Activated CD4-positive, alpha-beta T cell treated with anti-CD3 and anti-CD28 coated beads, Interleukin-2, Interleukin-6, amounts not matched to agents 100 ng/mL and 50 ng/mL, durations not matched to agents 16 hours and 8 hours (primary cell): ENCODE measurements at regions not wholly inside any gene's neighbourhood (a gene's known extent, or its start where the extent isn't known, plus 50 kb on each side); places are given as distances from the start of the nearest gene placed in this dataset.
"Not testable (repeated sequence)": the region's sequence is repeated elsewhere in the genome, so short reads cannot be mapped to it uniquely, and the experiment has no call there.

ENCODE experiments used
- DNase-seq: peaks from one replicate; pipeline ENCODE4 v3.0.0-alpha.2; 2020

- no peak for DNase-seq
These were observed 1453.8 kb upstream of the EYS start for GRCh38 chr6:67160820-67161219.

DNA sequence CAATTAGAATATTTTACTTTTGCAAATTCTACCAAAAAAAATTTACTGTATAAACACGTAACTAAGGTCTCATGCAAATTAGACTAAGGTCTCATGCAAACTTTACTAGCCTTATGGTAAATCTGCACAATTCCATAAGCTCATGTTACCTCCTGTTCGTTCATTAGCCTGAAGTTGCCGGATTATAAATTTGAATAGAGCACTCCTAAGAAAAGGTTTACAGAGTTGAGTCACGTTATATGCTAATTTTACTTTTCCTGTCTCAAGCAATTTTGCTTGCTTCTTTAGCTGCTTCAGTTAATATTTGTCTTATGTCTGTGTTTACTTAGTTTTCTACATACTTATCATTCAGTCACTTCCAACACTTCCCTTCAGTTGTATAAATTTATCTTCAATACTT lies 1434.0 kb upstream of the EYS start:
- DNase-seq, result no peak

DNA sequence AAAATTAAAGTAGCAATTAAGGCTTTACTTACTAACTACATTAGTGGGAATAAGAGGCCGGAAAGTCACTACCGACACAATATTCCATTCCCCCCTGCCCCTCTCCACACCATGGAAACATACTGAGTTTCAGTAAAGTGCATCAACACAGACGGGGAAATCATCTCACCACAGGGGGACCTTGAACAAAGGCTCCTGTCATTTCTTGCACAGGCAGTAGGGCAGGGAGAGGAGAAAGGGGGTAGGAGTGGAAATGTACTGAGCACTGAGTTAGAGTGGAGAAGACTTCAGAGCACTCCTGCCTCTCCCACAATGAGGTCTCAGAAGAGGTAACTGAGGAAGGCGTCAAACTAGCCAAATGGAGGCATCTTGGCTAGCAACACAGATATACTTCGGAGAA lies 1426.9 kb upstream of the EYS start:
- DNase-seq, result no peak

GRCh38 chr6:67131827-67132226 lies 1424.8 kb upstream of the EYS start:
- no peak for DNase-seq

DNA sequence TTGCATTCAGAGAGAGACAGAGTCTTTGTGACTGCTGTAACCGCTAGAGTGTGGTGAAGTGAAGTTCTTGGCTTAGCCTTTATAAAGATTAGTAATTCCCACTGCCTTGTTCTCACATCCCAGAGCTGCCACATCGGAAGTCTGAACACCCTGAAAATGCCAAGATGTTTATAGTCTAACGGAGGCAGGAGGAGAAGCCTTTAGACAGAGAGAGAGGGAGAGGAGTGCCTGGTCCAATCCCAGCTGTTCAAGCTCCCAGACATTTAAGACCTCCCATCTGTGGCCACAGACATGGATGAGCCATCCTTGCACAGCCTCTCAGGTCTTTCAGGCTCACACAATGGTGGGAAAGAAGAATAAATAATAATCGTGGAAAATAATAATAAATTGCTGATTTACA lies 1422.8 kb upstream of the EYS start:
- DNase-seq, result no peak

GRCh38 chr6:67127041-67127440 lies 1420.0 kb upstream of the EYS start:
- DNase-seq, result no peak

DNA sequence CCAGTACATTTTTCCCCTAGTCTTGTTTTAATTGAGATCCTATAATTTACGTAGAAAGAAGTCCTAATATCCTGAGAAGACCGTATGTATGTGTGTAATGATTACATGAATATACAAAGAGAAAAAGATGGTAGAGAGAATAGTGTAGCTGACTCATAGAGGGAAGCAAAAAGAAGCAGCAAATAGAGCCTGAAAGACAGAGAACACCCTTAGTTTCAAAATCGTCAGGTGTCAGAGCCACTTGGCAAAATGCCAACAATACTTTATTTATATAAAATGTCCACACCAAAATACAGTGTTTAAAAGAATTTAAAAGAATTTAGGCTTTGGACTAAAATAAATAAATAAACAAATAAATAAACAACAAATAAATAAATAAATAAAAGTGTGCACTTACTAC lies 1414.1 kb upstream of the EYS start:
- no peak for DNase-seq

- DNase-seq, result no peak
These were observed 1405.1 kb upstream of the EYS start for GRCh38 chr6:67112120-67112519.

DNA sequence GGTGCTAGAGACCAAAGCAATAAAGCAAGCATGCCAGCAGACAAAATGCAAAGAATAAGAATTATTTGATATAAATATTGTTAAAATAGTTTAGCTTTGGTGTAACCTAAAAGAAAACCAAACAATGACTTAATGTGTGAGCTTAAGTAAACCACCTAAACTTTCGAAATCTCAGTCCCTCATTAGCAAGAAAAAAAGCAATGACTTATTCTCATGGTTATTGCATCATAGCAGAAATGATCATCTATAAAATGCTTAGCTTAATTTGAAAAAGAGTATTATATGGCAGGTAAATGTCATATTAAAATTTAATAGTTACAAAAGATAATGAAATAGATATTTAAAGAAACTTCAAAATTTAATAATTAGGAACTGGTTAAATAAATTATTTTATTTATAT lies 1395.7 kb upstream of the EYS start:
- no peak for DNase-seq

DNA sequence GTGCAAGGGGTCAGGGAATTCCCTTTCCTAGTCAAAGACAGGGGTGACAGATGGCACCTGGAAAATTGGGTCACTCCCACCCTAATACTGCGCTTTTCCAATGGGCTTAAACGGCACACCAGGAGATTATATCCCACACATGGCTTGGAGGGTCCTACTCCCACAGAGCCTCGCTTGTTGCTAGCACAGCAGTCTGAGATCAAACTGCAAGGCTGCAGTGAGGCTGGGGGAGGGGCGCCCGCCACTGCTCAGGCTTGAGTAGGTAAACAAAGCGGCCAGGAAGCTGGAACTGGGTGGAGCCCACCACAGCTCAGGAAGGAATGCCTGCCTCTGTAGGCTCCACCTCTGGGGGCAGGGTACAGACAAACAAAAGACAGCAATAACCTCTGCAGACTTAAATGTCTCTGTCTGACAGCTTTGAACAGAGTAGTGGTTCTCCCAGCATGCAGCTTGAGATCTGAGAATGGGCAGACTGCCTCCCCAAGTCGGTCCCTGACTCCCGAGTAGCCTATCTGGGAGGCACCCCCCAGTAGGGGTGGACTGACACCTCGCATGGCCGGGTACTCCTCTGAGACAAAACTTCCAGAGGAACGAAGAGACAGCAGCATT lies 1388.7 kb upstream of the EYS start:
- not testable (repeated sequence) for DNase-seq

DNA sequence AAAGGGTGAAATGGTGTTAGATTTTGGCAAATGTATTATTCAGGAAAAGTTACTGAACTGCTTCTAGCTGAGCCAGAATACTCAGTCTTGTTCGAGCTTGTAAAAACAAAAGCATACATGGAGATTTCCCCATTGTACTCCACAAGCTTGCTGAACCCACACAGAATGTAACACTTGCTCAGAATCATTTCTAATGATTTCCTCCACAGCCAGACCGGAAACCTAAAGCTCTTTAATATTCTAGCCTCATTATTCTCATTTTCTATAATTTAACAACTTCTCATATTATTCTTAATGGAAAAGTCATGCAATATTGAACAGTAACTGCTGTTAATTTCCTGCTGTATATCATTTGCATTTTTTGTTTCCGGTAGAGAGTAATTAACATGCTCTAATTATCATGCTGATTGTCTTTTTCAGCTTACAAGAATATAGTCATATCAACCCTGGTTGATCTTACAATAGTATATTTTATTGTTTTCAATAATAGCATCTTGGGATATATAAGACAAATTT lies 1387.5 kb upstream of the EYS start:
- DNase-seq, result no peak

GRCh38 chr6:67073938-67074337 lies 1366.9 kb upstream of the EYS start:
- DNase-seq, result no peak

- no peak for DNase-seq
These were observed 1361.8 kb upstream of the EYS start for GRCh38 chr6:67068781-67069180.

- no peak for DNase-seq
These were observed 1357.3 kb upstream of the EYS start for GRCh38 chr6:67064323-67064722.

GRCh38 chr6:67047996-67048395 lies 1341.0 kb upstream of the EYS start:
- DNase-seq, result no peak

DNA sequence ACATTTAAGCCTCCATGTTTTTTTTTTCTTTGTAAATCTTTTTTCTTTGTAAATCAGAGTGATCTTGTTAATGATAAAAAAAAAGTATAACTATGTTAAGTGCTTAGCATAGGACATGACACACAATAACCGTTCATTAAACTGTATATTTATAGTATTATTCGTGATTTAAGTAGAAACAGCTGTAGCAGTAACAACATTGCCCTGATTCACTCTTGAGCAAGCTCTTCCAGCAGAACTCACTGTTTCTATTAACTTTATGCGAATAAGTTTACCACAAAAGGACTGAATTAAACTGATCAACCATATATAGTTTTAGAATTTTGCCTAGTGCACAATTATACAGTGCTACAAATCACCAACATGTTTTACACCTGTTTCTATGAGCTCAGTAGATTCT lies 1338.0 kb upstream of the EYS start:
- DNase-seq, result no peak

DNA sequence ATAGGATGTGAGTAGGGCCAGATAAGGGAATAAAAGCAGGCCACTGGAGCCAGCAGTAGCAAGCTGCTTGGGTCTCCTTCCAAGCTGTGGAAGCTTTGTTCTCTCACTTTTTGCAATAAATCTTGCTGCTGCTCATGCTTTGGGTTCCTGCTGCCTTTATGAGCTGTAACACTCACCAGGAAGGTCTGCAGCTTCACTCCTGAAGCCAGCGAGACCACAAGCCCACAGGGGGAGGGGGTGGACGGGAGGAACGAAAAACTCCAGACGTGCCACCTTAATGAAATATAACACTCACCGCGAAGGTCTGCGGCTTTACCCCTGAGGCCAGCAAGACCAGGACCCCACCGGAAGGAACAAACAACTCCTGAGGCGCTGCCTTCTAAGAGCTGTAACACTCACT lies 1324.4 kb upstream of the EYS start:
- DNase-seq, result no peak

GRCh38 chr6:67030861-67031260 lies 1323.8 kb upstream of the EYS start:
- no peak for DNase-seq

DNA sequence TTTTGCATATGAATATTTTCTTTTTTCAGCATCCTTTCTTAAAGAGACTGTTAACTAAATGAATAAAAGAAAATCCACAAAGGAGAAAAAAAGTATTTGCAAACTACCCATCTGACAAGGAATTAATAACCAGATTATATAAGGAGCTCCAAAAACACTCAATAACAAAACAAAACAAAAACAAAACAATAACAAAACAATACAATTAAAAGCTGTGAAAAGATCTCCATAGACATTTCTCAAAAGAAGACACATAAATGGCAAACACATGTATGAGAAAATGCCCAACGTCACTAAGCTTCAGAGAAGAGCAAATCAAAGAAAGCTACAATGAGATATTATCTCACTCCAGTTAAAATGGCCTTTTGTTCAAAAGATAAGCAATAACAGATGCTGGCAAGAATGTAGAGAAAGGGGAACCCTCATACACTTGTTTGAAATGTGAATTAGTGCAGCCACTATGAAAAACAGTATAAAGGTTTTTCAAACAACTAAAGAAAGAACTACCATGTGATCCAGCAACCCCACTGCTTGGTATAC lies 1310.0 kb upstream of the EYS start:
- DNase-seq, result no peak

DNA sequence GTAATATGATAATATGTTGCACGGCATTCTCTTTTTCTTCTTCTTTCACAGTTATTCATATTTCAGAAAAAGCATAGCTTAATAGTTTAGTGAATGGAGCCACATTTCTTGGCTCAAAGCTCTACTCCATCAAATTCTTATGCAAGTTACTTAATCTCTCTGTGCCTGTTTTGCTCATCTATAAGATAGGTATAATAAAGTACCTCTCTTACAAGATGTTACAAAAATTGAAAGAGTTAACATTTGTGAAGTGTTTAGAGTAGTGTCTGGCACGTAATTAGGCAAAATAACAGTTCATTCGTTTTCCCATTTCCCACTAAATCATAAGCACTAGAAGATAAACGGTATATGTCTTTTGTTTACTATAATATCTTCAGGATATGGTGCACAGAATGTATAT lies 1304.4 kb upstream of the EYS start:
- DNase-seq, result no peak

DNA sequence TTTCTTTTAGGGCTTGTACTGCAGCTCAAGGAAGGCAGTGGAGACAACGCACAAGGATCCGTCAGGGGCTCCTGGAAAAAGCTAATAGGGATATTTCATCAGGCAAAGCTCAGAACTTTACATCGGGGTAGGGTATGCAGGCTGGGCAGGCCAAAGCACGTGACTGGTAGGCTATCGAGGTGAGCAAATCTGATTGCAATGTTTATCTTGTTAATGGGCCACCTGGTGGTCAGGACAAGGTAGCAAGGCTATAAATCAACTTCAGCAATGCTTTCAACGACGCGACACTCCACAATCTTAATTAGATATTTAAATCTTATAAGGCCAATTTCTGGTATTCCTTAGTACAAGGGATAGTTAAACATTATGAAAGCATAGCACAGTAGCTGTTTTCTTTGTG lies 1302.8 kb upstream of the EYS start:
- no peak for DNase-seq

DNA sequence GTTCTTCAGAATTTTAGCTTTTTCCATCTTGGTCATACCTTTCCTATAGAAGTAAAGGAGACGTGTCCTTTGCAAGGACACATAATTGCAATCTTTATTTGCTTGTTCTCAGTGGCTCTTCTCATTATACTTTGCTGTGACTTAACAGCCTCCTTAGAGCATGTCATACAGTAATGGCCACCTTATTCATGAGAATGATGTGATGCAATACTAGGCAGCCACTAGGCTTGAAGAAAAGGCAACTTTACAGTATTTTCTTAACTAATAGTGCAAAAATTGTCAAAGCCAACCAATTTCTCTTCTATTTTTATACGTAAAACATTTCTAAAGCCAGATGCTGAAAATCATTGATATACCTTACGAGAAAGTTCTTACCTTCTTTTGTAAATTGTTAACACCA lies 1296.8 kb upstream of the EYS start:
- DNase-seq, result no peak

GRCh38 chr6:67000121-67000520 lies 1293.1 kb upstream of the EYS start:
- no peak for DNase-seq

DNA sequence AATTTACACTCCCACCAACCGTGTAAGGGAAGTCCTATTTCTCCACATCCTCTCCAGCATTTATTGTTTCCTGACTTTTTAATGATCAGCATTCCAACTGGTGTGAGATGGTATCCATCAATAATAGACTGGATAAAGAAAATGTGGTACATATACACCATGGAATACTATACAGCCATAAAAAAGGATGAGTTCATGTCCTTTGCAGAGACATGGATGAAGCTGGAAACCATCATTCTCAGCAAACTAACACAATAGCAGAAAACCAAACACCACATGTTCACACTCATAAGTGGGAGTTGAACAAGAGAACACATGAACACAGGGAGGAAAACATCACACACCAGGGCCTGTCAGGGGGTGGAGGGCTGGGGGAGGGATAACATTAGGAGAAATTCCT lies 1290.6 kb upstream of the EYS start:
- DNase-seq, result not testable (repeated sequence)

GRCh38 chr6:66995669-66996068 lies 1288.6 kb upstream of the EYS start:
- no peak for DNase-seq
